ENCODE measurements at regions not wholly inside any gene's neighbourhood (a gene's known extent, or its start where the extent isn't known, plus 50 kb on each side); places are given as distances from the start of the nearest gene placed in this dataset.

DNA sequence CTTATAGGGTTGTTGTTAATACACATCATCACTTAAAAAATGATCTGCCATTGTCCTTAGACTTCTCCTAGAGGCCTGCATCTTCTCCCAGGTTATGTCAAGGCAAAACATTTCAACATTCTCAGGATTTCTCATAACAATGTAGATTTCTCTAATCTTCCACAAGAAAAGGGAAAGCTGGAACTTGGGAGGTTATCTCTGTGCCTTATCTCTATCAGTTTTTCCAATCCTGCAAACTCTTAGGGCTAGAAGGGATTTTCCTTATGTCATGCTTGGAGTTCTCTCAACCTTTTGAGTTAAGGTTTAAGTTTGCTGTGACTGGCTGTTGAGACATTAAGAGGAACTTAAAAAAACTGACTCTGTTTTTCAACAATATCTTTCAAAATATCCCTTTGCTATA lies 300.6 kb upstream of the TFPI start:
- TF ChIP-seq POLR2A (IDR thresholded peaks at IDR 0.05; ENCODE audit: low read depth, low read length): no peak
- TF ChIP-seq, protein P1, sequence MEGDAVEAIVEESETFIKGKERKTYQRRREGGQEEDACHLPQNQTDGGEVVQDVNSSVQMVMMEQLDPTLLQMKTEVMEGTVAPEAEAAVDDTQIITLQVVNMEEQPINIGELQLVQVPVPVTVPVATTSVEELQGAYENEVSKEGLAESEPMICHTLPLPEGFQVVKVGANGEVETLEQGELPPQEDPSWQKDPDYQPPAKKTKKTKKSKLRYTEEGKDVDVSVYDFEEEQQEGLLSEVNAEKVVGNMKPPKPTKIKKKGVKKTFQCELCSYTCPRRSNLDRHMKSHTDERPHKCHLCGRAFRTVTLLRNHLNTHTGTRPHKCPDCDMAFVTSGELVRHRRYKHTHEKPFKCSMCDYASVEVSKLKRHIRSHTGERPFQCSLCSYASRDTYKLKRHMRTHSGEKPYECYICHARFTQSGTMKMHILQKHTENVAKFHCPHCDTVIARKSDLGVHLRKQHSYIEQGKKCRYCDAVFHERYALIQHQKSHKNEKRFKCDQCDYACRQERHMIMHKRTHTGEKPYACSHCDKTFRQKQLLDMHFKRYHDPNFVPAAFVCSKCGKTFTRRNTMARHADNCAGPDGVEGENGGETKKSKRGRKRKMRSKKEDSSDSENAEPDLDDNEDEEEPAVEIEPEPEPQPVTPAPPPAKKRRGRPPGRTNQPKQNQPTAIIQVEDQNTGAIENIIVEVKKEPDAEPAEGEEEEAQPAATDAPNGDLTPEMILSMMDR (conservative IDR thresholded peaks at IDR 0.05; ENCODE audit: low read depth, low read length): no peak
- TF ChIP-seq MXI1 (IDR thresholded peaks at IDR 0.05; ENCODE audit: borderline replicate concordance, low read depth, low read length): no peak
- no peak for TF ChIP-seq SMC3 (IDR thresholded peaks at IDR 0.05; ENCODE audit: low read depth, low read length)
- no peak for TF ChIP-seq RAD21 (IDR thresholded peaks at IDR 0.05; ENCODE audit: low read length)
- no peak for TF ChIP-seq BHLHE40 (IDR thresholded peaks at IDR 0.05; ENCODE audit: low read depth, low read length)
- TF ChIP-seq, protein P2, sequence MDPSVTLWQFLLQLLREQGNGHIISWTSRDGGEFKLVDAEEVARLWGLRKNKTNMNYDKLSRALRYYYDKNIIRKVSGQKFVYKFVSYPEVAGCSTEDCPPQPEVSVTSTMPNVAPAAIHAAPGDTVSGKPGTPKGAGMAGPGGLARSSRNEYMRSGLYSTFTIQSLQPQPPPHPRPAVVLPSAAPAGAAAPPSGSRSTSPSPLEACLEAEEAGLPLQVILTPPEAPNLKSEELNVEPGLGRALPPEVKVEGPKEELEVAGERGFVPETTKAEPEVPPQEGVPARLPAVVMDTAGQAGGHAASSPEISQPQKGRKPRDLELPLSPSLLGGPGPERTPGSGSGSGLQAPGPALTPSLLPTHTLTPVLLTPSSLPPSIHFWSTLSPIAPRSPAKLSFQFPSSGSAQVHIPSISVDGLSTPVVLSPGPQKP (IDR thresholded peaks at IDR 0.05; ENCODE audit: borderline replicate concordance, low read depth, low read length): no peak
- no peak for TF ChIP-seq RFX5 (IDR thresholded peaks at IDR 0.05; ENCODE audit: low read depth, low read length)
- no peak for TF ChIP-seq MAZ (IDR thresholded peaks at IDR 0.05; ENCODE audit: borderline replicate concordance, low read depth, low read length)
- no peak for TF ChIP-seq RCOR1 (IDR thresholded peaks at IDR 0.05; ENCODE audit: insufficient replicate concordance, low read length)
- no peak for TF ChIP-seq CEBPB (IDR thresholded peaks at IDR 0.05; ENCODE audit: low read depth, low read length)
- TF ChIP-seq CHD1 (IDR thresholded peaks at IDR 0.05; ENCODE audit: low read depth, low read length): no peak
- TF ChIP-seq, protein P3, sequence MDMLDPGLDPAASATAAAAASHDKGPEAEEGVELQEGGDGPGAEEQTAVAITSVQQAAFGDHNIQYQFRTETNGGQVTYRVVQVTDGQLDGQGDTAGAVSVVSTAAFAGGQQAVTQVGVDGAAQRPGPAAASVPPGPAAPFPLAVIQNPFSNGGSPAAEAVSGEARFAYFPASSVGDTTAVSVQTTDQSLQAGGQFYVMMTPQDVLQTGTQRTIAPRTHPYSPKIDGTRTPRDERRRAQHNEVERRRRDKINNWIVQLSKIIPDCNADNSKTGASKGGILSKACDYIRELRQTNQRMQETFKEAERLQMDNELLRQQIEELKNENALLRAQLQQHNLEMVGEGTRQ (IDR thresholded peaks at IDR 0.05; ENCODE audit: low read depth, low read length): no peak
